IMR-90 (cell line): ENCODE measurements at regions not wholly inside any gene's neighbourhood (a gene's known extent, or its start where the extent isn't known, plus 50 kb on each side); places are given as distances from the start of the nearest gene placed in this dataset.

ENCODE experiments used
- ATAC-seq: fragments of 200-7000 bp; cut with Tn5 transposase; 2 replicates; pipeline ENCODE4 v1.9.1; 2020; ENCODE audit warnings: low read depth, mild to moderate bottlenecking, moderate library complexity
- BruUV-seq: library from RNA; stranded (reverse); fragments of 400-500 nt; replicated peaks from 2 replicates; lab custom pipeline; 2021; lab: Mats Ljungman, UMichigan
- CTCF ChIA-PET: fragments of 300-600 bp; formaldehyde crosslinking; extraction: SDS; loops from one replicate; lab custom pipeline; 2021; ENCODE audit warnings: antibody characterized with exemption; lab: Yijun Ruan, JAX
- POLR2A ChIA-PET: fragments of 300-600 bp; sonication (Branson Sonifier 250); formaldehyde crosslinking; loops from one replicate; lab custom pipeline; 2022; ENCODE audit warnings: antibody characterized with exemption; ENCODE audit not compliant: unreplicated experiment; lab: Charles Lee
- DNase-seq: peaks from one replicate; pipeline ENCODE4 v3.0.0; 2013
- H2AFZ ChIP-seq: replicated peaks from 2 replicates; pipeline ENCODE3; 2013; ENCODE audit warnings: low read length, mild to moderate bottlenecking; ENCODE audit not compliant: poor library complexity
- H2AK5ac ChIP-seq: 2 replicates; pipeline ENCODE4 v1.6.1; 2013; ENCODE audit warnings: low read depth, low read length, inconsistent platforms
- H2AK9ac ChIP-seq: replicated peaks from 2 replicates; pipeline ENCODE3; 2013; ENCODE audit warnings: mild to moderate bottlenecking, low read depth, low read length, moderate library complexity; ENCODE audit not compliant: poor library complexity
- H2BK120ac ChIP-seq: 2 replicates; pipeline ENCODE4 v1.6.1; 2013; ENCODE audit warnings: low read depth, low read length, inconsistent platforms
- H2BK15ac ChIP-seq: 3 replicates; pipeline ENCODE4 v1.6.1; 2013; ENCODE audit warnings: low read depth, low read length, inconsistent platforms
- H2BK20ac ChIP-seq: 2 replicates; pipeline ENCODE4 v1.6.1; 2013; ENCODE audit warnings: low read depth, mild to moderate bottlenecking, inconsistent platforms, low read length, moderate library complexity
- H2BK5ac ChIP-seq: 2 replicates; pipeline ENCODE4 v1.6.1; 2013; ENCODE audit warnings: mild to moderate bottlenecking, low read depth, low read length, inconsistent platforms; ENCODE audit not compliant: poor library complexity, severe bottlenecking
- H3K14ac ChIP-seq: replicated peaks from 2 replicates; pipeline ENCODE4 v1.6.1; 2013; ENCODE audit warnings: low read depth, low read length, inconsistent platforms
- H3K18ac ChIP-seq: 2 replicates; pipeline ENCODE4 v1.6.1; 2013; ENCODE audit warnings: low read depth, low read length, control low read depth
- H3K23ac ChIP-seq: 2 replicates; pipeline ENCODE4 v1.6.1; 2013; ENCODE audit warnings: low read depth, low read length, inconsistent platforms
- H3K27ac ChIP-seq: 2 replicates; pipeline ENCODE4 v1.5.1; 2013; ENCODE audit warnings: mild to moderate bottlenecking, control low read depth, low read length; ENCODE audit not compliant: insufficient read depth
- H3K27me3 ChIP-seq: 2 replicates; pipeline ENCODE4 v1.6.1; 2013; ENCODE audit warnings: low read length; ENCODE audit not compliant: control insufficient read depth, insufficient read depth
- H3K36me3 ChIP-seq: 2 replicates; pipeline ENCODE4 v1.6.1; 2013; ENCODE audit warnings: low read length, mixed read lengths; ENCODE audit not compliant: control insufficient read depth, insufficient read depth
- H3K4ac ChIP-seq: 2 replicates; pipeline ENCODE4 v1.6.1; 2013; ENCODE audit warnings: low read depth, low read length, inconsistent platforms
- H3K4me1 ChIP-seq: 2 replicates; pipeline ENCODE4 v1.6.1; 2013; ENCODE audit warnings: low read length, mixed read lengths; ENCODE audit not compliant: control insufficient read depth, insufficient read depth
- H3K4me2 ChIP-seq: 2 replicates; pipeline ENCODE4 v1.6.1; 2013; ENCODE audit warnings: low read depth, mild to moderate bottlenecking, control low read depth, low read length, moderate library complexity
- H3K4me3 ChIP-seq: 2 replicates; pipeline ENCODE4 v1.5.1; 2013; ENCODE audit warnings: low read depth, mild to moderate bottlenecking, control low read depth, low read length, moderate library complexity; ENCODE audit not compliant: insufficient read depth
- H3K56ac ChIP-seq: 2 replicates; pipeline ENCODE4 v1.6.1; 2013; ENCODE audit warnings: low read length, inconsistent platforms; ENCODE audit not compliant: insufficient read depth; ENCODE audit errors: extremely low read depth
- H3K79me1 ChIP-seq, 2 experiments: 2 replicates each; pipeline ENCODE4 v1.6.1; 2013; ENCODE audit warnings: low read length in 2 of 2, inconsistent platforms in 1 of 2, low read depth in 1 of 2
- H3K9ac ChIP-seq: 2 replicates; pipeline ENCODE4 v1.6.1; 2013; ENCODE audit warnings: low read depth, low read length, control low read depth
- H3K9me1 ChIP-seq: 2 replicates; pipeline ENCODE4 v1.6.1; 2013; ENCODE audit warnings: low read length, inconsistent platforms; ENCODE audit not compliant: insufficient read depth
- H3K9me3 ChIP-seq: 2 replicates; pipeline ENCODE4 v1.6.1; 2013; ENCODE audit warnings: low read length; ENCODE audit not compliant: control insufficient read depth, insufficient read depth
- H4K20me1 ChIP-seq: 2 replicates; pipeline ENCODE4 v1.6.1; 2013; ENCODE audit warnings: low read length, inconsistent platforms; ENCODE audit not compliant: insufficient read depth
- H4K5ac ChIP-seq: 2 replicates; pipeline ENCODE4 v1.6.1; 2013; ENCODE audit warnings: mild to moderate bottlenecking, low read depth, low read length, control low read depth
- H4K8ac ChIP-seq, 2 experiments: 2 replicates each; pipeline ENCODE4 v1.6.1; 2013; ENCODE audit warnings: low read depth in 2 of 2, low read length in 2 of 2, control low read depth in 1 of 2, inconsistent platforms in 1 of 2
- H4K91ac ChIP-seq: 2 replicates; pipeline ENCODE4 v1.6.1; 2013; ENCODE audit warnings: low read depth, low read length, inconsistent platforms; ENCODE audit not compliant: insufficient read depth
- BHLHE40 ChIP-seq: fragments of 150-350 bp; IDR thresholded peaks from 2 replicates; pipeline ENCODE4 v1.6.1; 2016; ENCODE audit warnings: mild to moderate bottlenecking, low read depth, low read length
- CEBPB ChIP-seq: IDR thresholded peaks from 2 replicates; pipeline ENCODE4 v1.6.1; 2012; ENCODE audit warnings: low read depth, low read length, improper control_type of control experiment
- FOS ChIP-seq: fragments of 150-350 bp; IDR thresholded peaks from 2 replicates; pipeline ENCODE4 v1.6.1; 2016; ENCODE audit warnings: low read depth, low read length
- MAFK ChIP-seq: IDR thresholded peaks from 2 replicates; pipeline ENCODE4 v1.6.1; 2012; ENCODE audit warnings: low read depth, low read length, improper control_type of control experiment
- MAZ ChIP-seq: IDR thresholded peaks from 2 replicates; pipeline ENCODE4 v1.6.1; 2012; ENCODE audit warnings: low read depth, mild to moderate bottlenecking, low read length, improper control_type of control experiment, moderate library complexity, borderline replicate concordance
- MXI1 ChIP-seq: IDR thresholded peaks from 2 replicates; pipeline ENCODE4 v1.6.1; 2012; ENCODE audit warnings: low read depth, mild to moderate bottlenecking, low read length, moderate library complexity, borderline replicate concordance
- NFE2L2 ChIP-seq: fragments of 150-350 bp; IDR thresholded peaks from 2 replicates; pipeline ENCODE4 v1.6.1; 2016; ENCODE audit warnings: low read depth, mild to moderate bottlenecking, low read length
- POLR2A ChIP-seq: IDR thresholded peaks from 2 replicates; pipeline ENCODE4 v1.6.1; 2012; ENCODE audit warnings: mild to moderate bottlenecking, low read depth, low read length
- RCOR1 ChIP-seq: IDR thresholded peaks from 2 replicates; pipeline ENCODE4 v1.6.1; 2012; ENCODE audit warnings: mild to moderate bottlenecking, low read length, improper control_type of control experiment; ENCODE audit not compliant: insufficient replicate concordance
- RFX5 ChIP-seq: IDR thresholded peaks from 2 replicates; pipeline ENCODE4 v1.8.0; 2012; ENCODE audit warnings: low read depth, mild to moderate bottlenecking, low read length, moderate library complexity
- SMC3 ChIP-seq: fragments of 150-350 bp; IDR thresholded peaks from 2 replicates; pipeline ENCODE4 v1.6.1; 2016; ENCODE audit warnings: low read depth, mild to moderate bottlenecking, antibody characterized with exemption, low read length, moderate library complexity
- dilution Hi-C: fragments of 300-500 bp; cut with HindIII; formaldehyde crosslinking; loops from one replicate; pipeline ENCODE4 v1.14.3; 2018; ENCODE audit warnings: low sequenced_read_pairs; ENCODE audit not compliant: unreplicated experiment
- in situ Hi-C: fragments of 300-500 bp; cut with MboI; formaldehyde crosslinking; loops from 3 replicates; pipeline ENCODE4 v1.14.3; 2019; ENCODE audit warnings: low sequenced_read_pairs, inconsistent platforms, mixed read lengths
- intact Hi-C: fragments of 100-400 bp; cut with micrococcal nuclease; formaldehyde crosslinking; loops from 2 replicates; pipeline ENCODE4 v1.10.0; 2022

- H3K4ac ChIP-seq = no peak overlapping the region
These were observed 404.8 kb downstream of the LNPK start for GRCh38 chr2:175597286-175597685.

More at GRCh38 chr2:175597286-175597685, 404.8 kb downstream of the LNPK start:
- no peak overlapping the region for H2AK5ac ChIP-seq
- dilution Hi-C loops (no loop called here), in situ Hi-C loops (no loop called here), intact Hi-C loops (no loop called here)
- H2AFZ ChIP-seq = no peak overlapping the region
- no peaks in the 10 kb centered on the region for H3K27me3 ChIP-seq
- TF ChIP-seq RFX5 = no peak
- TF ChIP-seq MXI1 = no peak
- no peak for TF ChIP-seq MAFK
- no peak for TF ChIP-seq MAZ
- TF ChIP-seq RCOR1 = no peak
- TF ChIP-seq SMC3 = no peak
- no peak for TF ChIP-seq POLR2A
- no peak for TF ChIP-seq NFE2L2
- no peak for TF ChIP-seq BHLHE40
- TF ChIP-seq CEBPB = no peak
- no peak for TF ChIP-seq FOS
- no peaks in the 10 kb centered on the region for H3K9me3 ChIP-seq
- H3K23ac ChIP-seq = no peak overlapping the region
- no peak overlapping the region for H3K56ac ChIP-seq
- no peak overlapping the region for H4K91ac ChIP-seq
- H3K9me1 ChIP-seq = no peaks in the 10 kb centered on the region
- H3K27ac ChIP-seq = no peak overlapping the region
- H2BK15ac ChIP-seq = no peak overlapping the region
- no peak for ATAC-seq
- H3K4me3 ChIP-seq = no peak overlapping the region
- no peaks in the 10 kb centered on the region for H3K36me3 ChIP-seq
- POLR2A ChIA-PET = no interaction called here
- no peak overlapping the region for H3K18ac ChIP-seq
- H2BK20ac ChIP-seq = no peak overlapping the region
- no TSS peak for BruUV-seq
- H4K20me1 ChIP-seq = no peaks in the 10 kb centered on the region
- H3K79me1 ChIP-seq = no peaks in the 10 kb centered on the region
- H2AK9ac ChIP-seq = no peak overlapping the region
- no peak overlapping the region for H3K9ac ChIP-seq
- no peak overlapping the region for H3K4me2 ChIP-seq
- H2BK5ac ChIP-seq = no peak overlapping the region
- CTCF ChIA-PET = no interaction called here
- no peak overlapping the region for H2BK120ac ChIP-seq
- H3K4me1 ChIP-seq = no peaks in the 10 kb centered on the region
- no peak for DNase-seq
- H3K14ac ChIP-seq = no peak overlapping the region
- H4K5ac ChIP-seq = no peak overlapping the region
- no peak overlapping the region for H4K8ac ChIP-seq
